Activated CD4-positive, alpha-beta T cell treated with anti-CD3 and anti-CD28 coated beads, Interleukin-2, amount 10 ng/mL, durations not matched to agents 7 days and 5 days (primary cell): ENCODE measurements at regions not wholly inside any gene's neighbourhood (a gene's known extent, or its start where the extent isn't known, plus 50 kb on each side); places are given as distances from the start of the nearest gene placed in this dataset.
"Not testable (repeated sequence)": the region's sequence is repeated elsewhere in the genome, so short reads cannot be mapped to it uniquely, and the experiment has no call there.

Source experiments
- CTCF ChIA-PET: fragments of 350-600 bp; sonication (Branson Sonifier 250); formaldehyde crosslinking; loops from one replicate; lab custom pipeline; 2021; ENCODE audit warnings: antibody characterized with exemption; lab: Charles Lee
- POLR2A ChIA-PET: fragments of 350-600 bp; sonication (Branson Sonifier 250); formaldehyde crosslinking; loops from one replicate; lab custom pipeline; 2021; ENCODE audit warnings: antibody characterized with exemption; lab: Charles Lee
- DNase-seq: peaks from one replicate; pipeline ENCODE4 v3.0.0-alpha.2; 2020
- H3K27ac Mint-ChIP-seq: one replicate; pipeline ENCODE4 v1.8.0; 2021; ENCODE audit warnings: mild to moderate bottlenecking, moderate library complexity, mixed read lengths
- H3K27me3 Mint-ChIP-seq: one replicate; pipeline ENCODE4 v1.8.0; 2021; ENCODE audit warnings: mixed read lengths
- H3K36me3 Mint-ChIP-seq: one replicate; pipeline ENCODE4 v1.8.0; 2021; ENCODE audit warnings: low read depth, mixed read lengths
- H3K4me1 Mint-ChIP-seq: one replicate; pipeline ENCODE4 v1.8.0; 2021; ENCODE audit warnings: mixed read lengths
- H3K4me3 Mint-ChIP-seq: one replicate; pipeline ENCODE4 v1.8.0; 2021; ENCODE audit warnings: mild to moderate bottlenecking, moderate library complexity, mixed read lengths
- H3K9me3 Mint-ChIP-seq: one replicate; pipeline ENCODE4 v1.8.0; 2021; ENCODE audit warnings: mixed read lengths

DNA sequence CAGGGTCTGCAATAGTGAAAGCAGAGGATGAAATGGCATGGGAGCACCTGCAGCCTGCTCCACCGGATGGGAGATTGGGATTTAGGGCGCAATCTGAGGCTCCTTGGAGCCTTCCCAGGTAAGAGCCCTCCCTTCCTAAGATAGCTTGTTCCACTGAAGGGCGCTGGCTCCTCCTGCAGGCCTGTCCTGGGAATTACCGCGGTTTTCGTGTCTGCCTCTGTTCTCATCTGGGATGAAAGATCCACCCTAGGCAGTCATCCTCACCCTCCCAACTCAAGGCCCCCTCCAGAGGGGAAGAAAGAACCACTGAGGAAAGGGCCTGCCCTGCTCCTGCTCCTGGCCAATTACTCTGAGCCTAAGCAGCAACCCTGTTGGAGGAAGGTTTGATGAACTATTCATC lies 547.5 kb downstream of the SMARCA1 start:
- H3K27ac Mint-ChIP-seq, result no peak overlapping the region
- H3K4me1 Mint-ChIP-seq, result no peaks in the 10 kb centered on the region
- CTCF ChIA-PET, result interaction anchor here (0.6 kb wide), 1 partner anchor 102 kb away, joined by 4 read pairs; no protein-coding TSS in a partner anchor
- H3K27me3 Mint-ChIP-seq, result no peaks in the 10 kb centered on the region
- POLR2A ChIA-PET, result interaction anchor here (0.6 kb wide), 1 partner anchor 412 kb away, joined by 4 read pairs; no protein-coding TSS in a partner anchor
- H3K9me3 Mint-ChIP-seq, result no peaks in the 10 kb centered on the region
- peak; percentile 13 for DNase-seq
- H3K36me3 Mint-ChIP-seq, result no peaks in the 10 kb centered on the region
- H3K4me3 Mint-ChIP-seq, result no peak overlapping the region

DNA sequence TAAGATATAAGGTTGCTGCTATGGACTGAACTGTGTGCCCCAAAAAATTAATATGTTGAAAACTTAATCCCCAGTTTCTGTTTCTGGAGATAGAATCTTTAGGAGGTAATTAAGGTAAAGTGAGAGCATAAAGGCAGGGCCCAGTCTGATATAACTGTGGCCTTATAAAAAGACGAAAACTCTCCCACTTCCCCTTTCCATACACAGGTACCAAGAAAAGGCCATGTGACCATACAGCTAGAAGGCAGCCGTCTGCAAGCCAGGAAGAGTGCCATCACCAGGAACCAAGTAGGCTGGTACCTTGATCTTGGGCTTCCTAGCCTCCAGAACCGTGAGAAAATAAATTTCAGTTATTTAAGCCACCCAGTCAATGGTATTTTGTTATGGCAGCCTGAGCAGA lies 550.3 kb downstream of the SMARCA1 start:
- no peak overlapping the region for H3K4me3 Mint-ChIP-seq
- no peak for DNase-seq
- no peaks in the 10 kb centered on the region for H3K36me3 Mint-ChIP-seq
- CTCF ChIA-PET, result no interaction called here
- no peak overlapping the region for H3K27ac Mint-ChIP-seq
- H3K4me1 Mint-ChIP-seq, result no peaks in the 10 kb centered on the region
- H3K27me3 Mint-ChIP-seq, result no peaks in the 10 kb centered on the region
- POLR2A ChIA-PET, result no interaction called here
- no peaks in the 10 kb centered on the region for H3K9me3 Mint-ChIP-seq

DNA sequence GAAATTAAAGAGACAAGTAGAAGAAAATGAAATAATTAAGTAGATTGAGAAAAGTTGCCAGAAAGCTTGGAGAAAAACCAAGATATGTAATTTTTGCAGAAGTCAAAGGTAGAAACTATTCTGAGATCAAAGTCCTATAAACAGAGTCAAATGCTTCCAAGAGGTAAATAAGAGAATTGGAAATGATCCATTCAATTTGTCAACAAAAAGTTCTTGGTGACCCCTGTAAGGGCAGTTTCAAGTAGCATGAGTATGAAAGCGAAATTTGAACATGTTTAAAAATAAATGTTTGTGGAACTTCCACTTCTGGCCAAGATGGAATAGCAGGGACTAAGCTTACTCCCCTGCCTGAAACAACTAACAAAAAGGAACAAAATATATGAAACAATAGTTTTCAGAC lies 562.0 kb downstream of the SMARCA1 start:
- POLR2A ChIA-PET, result no interaction called here
- CTCF ChIA-PET, result no interaction called here
- H3K9me3 Mint-ChIP-seq, result no peaks in the 10 kb centered on the region
- no peak overlapping the region for H3K27ac Mint-ChIP-seq
- no peak overlapping the region for H3K4me3 Mint-ChIP-seq
- no peaks in the 10 kb centered on the region for H3K27me3 Mint-ChIP-seq
- H3K36me3 Mint-ChIP-seq, result no peaks in the 10 kb centered on the region
- H3K4me1 Mint-ChIP-seq, result no peaks in the 10 kb centered on the region
- no peak for DNase-seq

DNA sequence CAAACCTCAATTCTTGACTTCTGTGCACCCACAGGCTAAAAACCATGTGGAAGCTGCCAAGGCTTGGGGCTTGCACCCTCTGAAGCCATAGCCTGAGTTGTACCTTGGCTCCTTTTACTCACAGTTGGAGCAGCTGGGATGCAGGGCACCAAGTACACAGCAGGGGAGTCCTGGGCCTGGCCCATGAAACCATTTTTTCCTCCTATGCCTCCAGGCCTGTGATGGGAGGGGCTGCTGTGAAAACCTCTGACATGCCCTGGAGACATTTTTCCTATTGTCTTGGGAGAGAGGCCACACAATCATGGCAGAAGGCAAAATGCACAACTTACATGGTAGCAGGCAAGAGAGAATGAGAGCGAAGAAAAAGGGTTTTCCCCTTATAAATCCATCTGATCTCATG lies 568.6 kb downstream of the SMARCA1 start:
- CTCF ChIA-PET, result not testable (repeated sequence)

DNA sequence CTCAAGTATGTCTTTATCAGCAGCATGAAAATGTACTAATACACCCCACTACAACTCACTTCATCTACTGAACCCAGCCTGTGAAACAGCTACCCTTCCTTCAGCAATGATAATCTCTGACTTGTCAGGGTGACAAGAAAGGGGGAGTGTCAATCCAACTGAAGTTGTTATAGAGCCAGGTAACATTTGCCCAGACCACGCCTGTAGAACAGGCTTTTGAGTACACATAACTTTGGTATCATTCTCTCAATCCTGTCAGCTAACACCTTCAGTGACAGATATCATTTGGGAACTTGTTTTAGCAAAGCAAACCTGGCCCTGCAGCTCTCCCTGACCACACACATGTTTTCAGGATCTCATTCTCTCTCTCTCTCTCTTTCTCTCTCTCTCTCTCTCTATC lies 592.2 kb downstream of the SMARCA1 start:
- no peak overlapping the region for H3K4me3 Mint-ChIP-seq
- POLR2A ChIA-PET, result no interaction called here
- no peak overlapping the region for H3K27ac Mint-ChIP-seq
- CTCF ChIA-PET, result no interaction called here
- no peaks in the 10 kb centered on the region for H3K4me1 Mint-ChIP-seq
- no peak for DNase-seq
- no peaks in the 10 kb centered on the region for H3K36me3 Mint-ChIP-seq
- no peaks in the 10 kb centered on the region for H3K27me3 Mint-ChIP-seq
- H3K9me3 Mint-ChIP-seq, result no peaks in the 10 kb centered on the region

More for the DNA sequence above, 568.6 kb downstream of the SMARCA1 start:
- H3K4me3 Mint-ChIP-seq, DNase-seq, H3K9me3 Mint-ChIP-seq, H3K4me1 Mint-ChIP-seq, H3K36me3 Mint-ChIP-seq, H3K27ac Mint-ChIP-seq, POLR2A ChIA-PET, H3K27me3 Mint-ChIP-seq: not testable (repeated sequence)

DNA sequence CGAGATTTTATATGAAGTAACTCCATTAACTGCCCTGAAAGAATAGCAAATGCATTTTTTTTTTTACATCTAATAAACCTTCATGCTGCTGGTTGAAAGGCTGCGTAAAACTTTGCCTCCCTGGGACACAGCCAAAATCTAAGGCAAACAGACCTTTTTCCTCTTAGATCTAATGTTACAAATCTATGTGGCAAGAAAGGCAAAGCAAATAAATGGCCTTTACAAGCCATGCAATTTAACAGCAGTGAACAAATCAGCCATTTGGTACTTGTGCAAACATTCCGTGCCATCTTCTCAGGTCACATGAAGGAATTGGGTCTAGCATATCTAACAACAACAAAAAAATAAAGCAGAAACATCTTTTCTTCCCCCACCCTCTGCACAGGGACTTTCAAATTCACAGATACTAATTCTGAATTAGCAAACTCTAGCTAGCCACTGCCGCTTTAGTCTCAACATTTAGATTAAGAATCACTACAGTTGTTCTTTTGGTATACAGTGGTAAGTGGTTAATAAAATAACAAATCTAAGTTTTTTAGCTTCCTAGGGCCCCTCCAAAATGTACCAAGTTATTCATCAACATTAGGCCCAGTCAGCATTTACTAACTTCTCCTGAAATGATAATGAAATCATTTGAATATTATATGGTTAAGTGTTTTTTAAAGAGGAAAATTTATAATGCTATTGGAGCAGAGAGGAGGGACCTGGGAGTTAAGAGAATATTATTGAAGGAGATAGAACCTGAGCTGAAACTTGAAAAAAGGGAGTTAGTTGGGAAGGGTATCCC lies 593.8 kb downstream of the SMARCA1 start:
- Mint-ChIP-seq H3K9me3 (no peaks in the 10 kb centered on the region), H3K4me3 (no peak overlapping the region), H3K4me1 (no peaks in the 10 kb centered on the region), H3K36me3 (no peaks in the 10 kb centered on the region), H3K27ac (no peak overlapping the region), H3K27me3 (no peaks in the 10 kb centered on the region)
- no peak for DNase-seq
- ChIA-PET POLR2A (no interaction called here), CTCF (no interaction called here)

DNA sequence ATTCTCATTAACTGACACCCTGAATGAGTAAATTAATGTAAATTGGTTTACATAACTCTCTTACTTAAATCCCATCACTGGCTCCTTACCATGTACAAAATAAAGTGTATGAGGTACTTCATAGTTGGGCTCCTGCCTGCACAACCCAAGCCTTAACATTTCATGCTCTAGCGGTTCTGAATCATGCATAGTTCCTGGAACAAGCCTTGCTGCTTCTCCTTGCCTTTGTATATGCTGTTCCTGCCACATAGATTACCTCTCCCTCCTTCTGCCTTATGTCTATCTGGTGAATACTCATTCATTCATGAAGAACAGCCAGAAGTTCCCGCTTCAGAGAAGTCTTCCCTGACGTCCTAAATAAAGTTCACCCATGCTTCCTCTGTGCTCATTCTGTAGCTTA lies 594.7 kb downstream of the SMARCA1 start:
- ChIA-PET POLR2A (no interaction called here), CTCF (no interaction called here)
- H3K4me3 Mint-ChIP-seq, result no peak overlapping the region
- H3K36me3 Mint-ChIP-seq, result no peaks in the 10 kb centered on the region
- no peak overlapping the region for H3K27ac Mint-ChIP-seq
- H3K9me3 Mint-ChIP-seq, result no peaks in the 10 kb centered on the region
- H3K4me1 Mint-ChIP-seq, result no peaks in the 10 kb centered on the region
- no peaks in the 10 kb centered on the region for H3K27me3 Mint-ChIP-seq
- DNase-seq, result no peak

DNA sequence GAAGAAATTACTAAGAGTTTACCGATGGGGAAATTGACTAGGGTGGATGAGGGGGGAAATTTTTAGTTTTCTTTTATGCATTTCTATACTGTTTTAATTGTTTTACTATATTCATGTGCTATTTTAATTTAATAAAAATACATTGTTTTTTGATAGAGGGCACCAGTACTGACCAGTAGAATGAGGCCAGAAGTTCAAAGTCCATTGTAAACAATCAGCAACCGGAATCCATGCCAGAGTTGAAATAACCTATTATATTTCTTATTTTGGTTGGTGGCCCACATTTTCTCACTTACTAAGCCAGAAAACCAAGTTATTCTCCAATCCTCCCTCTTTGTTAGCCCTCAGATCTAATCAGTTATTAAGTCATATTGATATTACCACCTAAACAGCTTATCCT lies 595.9 kb downstream of the SMARCA1 start:
- H3K9me3 Mint-ChIP-seq, result no peaks in the 10 kb centered on the region
- POLR2A ChIA-PET, result no interaction called here
- H3K4me1 Mint-ChIP-seq, result no peaks in the 10 kb centered on the region
- H3K27me3 Mint-ChIP-seq, result no peaks in the 10 kb centered on the region
- no peak overlapping the region for H3K4me3 Mint-ChIP-seq
- no peak for DNase-seq
- no peaks in the 10 kb centered on the region for H3K36me3 Mint-ChIP-seq
- H3K27ac Mint-ChIP-seq, result no peak overlapping the region
- CTCF ChIA-PET, result no interaction called here

DNA sequence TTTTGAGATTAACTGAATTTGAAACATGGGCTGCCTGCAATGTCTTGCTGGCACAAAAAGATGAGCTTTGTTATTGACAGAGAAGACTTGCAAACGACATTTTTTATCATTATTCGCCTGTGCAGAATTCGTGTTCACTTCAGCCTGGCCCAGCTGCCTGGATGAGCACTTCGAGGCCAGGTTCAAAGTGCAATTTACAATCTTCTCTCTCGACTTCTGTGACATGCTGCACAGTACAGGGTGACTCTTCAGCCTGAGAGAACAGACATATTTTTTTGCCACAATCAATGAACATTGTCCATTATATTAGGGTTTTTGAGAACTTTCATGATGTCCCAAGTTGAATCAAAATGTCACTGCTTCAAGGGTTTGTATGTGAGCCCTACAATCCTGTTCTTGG lies 616.5 kb downstream of the SMARCA1 start:
- no peak overlapping the region for H3K27ac Mint-ChIP-seq
- no peak overlapping the region for H3K4me3 Mint-ChIP-seq
- CTCF ChIA-PET, result no interaction called here
- POLR2A ChIA-PET, result no interaction called here
- H3K4me1 Mint-ChIP-seq, result no peaks in the 10 kb centered on the region
- no peaks in the 10 kb centered on the region for H3K36me3 Mint-ChIP-seq
- H3K9me3 Mint-ChIP-seq, result no peaks in the 10 kb centered on the region
- no peaks in the 10 kb centered on the region for H3K27me3 Mint-ChIP-seq
- DNase-seq, result no peak

DNA sequence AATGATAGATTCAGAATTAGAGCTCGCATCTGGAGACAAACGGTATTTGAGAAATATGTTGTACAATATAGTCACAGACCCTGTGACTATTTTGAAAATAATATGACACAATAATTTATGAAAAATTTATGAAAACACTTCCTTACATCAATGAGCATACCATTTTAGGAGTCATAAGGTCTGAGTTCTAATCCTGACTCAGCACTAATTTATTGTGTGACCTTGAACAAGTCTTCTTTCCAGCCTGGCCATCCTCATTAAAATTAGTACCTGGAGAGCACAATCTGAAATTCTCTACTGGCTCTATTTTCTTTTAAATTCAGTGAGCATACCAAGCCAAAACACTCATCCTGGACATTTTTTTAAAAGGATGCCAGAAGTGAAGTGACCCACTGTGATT lies 622.3 kb downstream of the SMARCA1 start:
- no peaks in the 10 kb centered on the region for H3K4me1 Mint-ChIP-seq
- H3K27ac Mint-ChIP-seq, result no peak overlapping the region

DNA sequence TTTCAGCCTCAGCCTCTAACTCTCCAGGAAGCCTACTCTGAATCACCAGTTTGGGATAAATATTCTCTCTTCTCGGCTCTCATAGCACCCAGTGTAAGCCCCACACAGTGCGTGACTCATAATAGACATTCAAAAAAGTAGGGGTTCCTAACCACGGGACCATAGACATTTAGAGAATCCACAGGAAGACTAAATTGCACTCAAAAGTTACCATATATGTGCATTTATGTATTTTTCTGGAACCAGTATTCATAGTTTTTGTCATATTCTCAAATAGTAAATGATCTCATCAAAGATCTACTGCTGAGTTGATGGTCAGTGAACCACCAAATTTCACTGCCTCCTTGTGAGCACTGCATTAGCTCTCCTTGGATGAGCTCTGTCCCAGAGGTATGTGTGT lies 625.7 kb downstream of the SMARCA1 start:
- no peaks in the 10 kb centered on the region for H3K27me3 Mint-ChIP-seq
- CTCF ChIA-PET, result no interaction called here

More for the DNA sequence above, 622.3 kb downstream of the SMARCA1 start:
- Mint-ChIP-seq H3K4me3 (no peak overlapping the region), H3K27me3 (no peaks in the 10 kb centered on the region), H3K36me3 (no peaks in the 10 kb centered on the region), H3K9me3 (no peaks in the 10 kb centered on the region)
- ChIA-PET POLR2A (no interaction called here), CTCF (no interaction called here)
- no peak for DNase-seq

DNA sequence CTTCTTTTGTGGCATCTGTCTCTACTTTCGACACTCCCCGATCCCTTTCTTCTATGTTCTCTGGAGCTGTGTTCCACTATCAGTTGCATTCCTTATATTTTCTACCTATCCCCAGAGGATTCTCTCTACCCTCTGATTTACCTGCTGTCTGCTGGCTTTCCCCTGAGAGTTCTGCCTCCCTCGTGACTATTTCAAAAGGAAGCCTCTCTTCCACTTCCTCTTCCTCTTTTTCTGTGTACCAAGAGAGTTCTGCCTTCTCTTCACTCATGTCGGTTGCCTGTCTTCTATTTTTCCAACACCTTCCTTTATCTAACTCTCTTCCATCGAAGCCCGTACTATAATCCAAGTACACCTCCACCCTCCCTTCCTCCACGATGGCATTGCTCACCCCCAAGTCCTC lies 631.7 kb downstream of the SMARCA1 start:
- Mint-ChIP-seq H3K9me3 (no peaks in the 10 kb centered on the region), H3K27ac (no peak overlapping the region), H3K4me3 (no peak overlapping the region), H3K27me3 (no peaks in the 10 kb centered on the region), H3K4me1 (no peaks in the 10 kb centered on the region), H3K36me3 (no peaks in the 10 kb centered on the region)
- no peak for DNase-seq
- ChIA-PET POLR2A (no interaction called here), CTCF (no interaction called here)

More for the DNA sequence above, 625.7 kb downstream of the SMARCA1 start:
- no peaks in the 10 kb centered on the region for H3K36me3 Mint-ChIP-seq
- H3K9me3 Mint-ChIP-seq, result no peaks in the 10 kb centered on the region
- H3K4me3 Mint-ChIP-seq, result no peak overlapping the region
- no peak for DNase-seq
- H3K27ac Mint-ChIP-seq, result no peak overlapping the region
- no peaks in the 10 kb centered on the region for H3K4me1 Mint-ChIP-seq
- POLR2A ChIA-PET, result no interaction called here

DNA sequence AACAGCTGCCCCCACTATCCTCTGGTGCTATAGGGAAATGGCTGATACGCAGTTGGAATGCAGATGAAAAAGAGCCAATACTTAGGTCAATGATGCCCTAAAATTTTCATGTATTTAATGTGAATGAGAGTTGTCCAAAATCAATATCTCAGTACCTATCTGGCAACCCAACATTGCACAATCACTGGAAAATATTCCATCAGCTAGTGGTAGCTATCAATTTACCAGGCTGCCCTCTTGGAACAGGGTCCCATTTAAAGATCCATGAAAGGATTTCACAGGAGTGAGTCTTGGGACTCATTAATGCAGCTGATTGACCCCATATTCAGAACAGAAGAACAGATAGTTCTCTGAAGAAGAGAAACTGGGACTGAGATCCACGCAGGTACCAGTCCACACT lies 638.9 kb downstream of the SMARCA1 start:
- H3K36me3 Mint-ChIP-seq, result no peaks in the 10 kb centered on the region
- H3K27me3 Mint-ChIP-seq, result no peaks in the 10 kb centered on the region
- DNase-seq, result no peak
- no peaks in the 10 kb centered on the region for H3K4me1 Mint-ChIP-seq
- H3K9me3 Mint-ChIP-seq, result no peaks in the 10 kb centered on the region
- ChIA-PET POLR2A (no interaction called here), CTCF (no interaction called here)
- H3K4me3 Mint-ChIP-seq, result no peak overlapping the region
- no peak overlapping the region for H3K27ac Mint-ChIP-seq

DNA sequence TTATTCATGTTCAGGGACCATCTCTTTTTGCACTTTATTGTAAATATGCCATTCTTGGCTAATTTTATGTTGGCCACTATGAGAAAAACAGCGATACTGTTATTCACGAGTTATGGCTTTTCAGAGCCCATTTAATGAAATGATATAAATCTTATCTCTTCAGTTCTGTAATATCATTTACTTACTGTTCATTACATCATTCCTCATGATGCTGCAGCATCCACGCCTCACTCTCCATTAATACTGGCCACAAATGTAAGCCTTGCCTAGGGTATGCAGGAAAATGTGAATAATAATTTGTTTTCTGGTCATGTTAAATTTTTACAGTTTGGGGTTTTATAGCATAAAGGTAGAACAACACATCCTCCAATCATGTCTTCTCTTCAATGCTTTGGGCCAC lies 639.6 kb downstream of the SMARCA1 start:
- Mint-ChIP-seq H3K27me3 (no peaks in the 10 kb centered on the region), H3K27ac (no peak overlapping the region), H3K36me3 (no peaks in the 10 kb centered on the region), H3K4me1 (no peaks in the 10 kb centered on the region), H3K9me3 (no peaks in the 10 kb centered on the region), H3K4me3 (no peak overlapping the region)
- ChIA-PET CTCF (no interaction called here), POLR2A (no interaction called here)
- no peak for DNase-seq
